ENCODE measurements at regions not wholly inside any gene's neighbourhood (a gene's known extent, or its start where the extent isn't known, plus 50 kb on each side); places are given as distances from the start of the nearest gene placed in this dataset.

- ChIA-PET POLR2A (no interaction called here), CTCF (no interaction called here), RAD21 (ENCODE audit: low non-redundant PET in 1 of 2, low total read pairs in 2 of 2, uncharacterized antibody in 2 of 2, unreplicated experiment in 2 of 2) (no interaction called here)
- Histone ChIP-seq H3K27ac (ENCODE audit: low read depth, low read length) (no peak overlapping the region), H3K9me2 (ENCODE audit: insufficient read depth) (no peaks in the 10 kb centered on the region), H3K4me1 (ENCODE audit: control insufficient read depth in 1 of 2, insufficient read depth in 2 of 2, low read length in 2 of 2) (no peaks in the 10 kb centered on the region), H3K36me3 (ENCODE audit: control insufficient read depth in 1 of 2, insufficient read depth in 2 of 2, low read length in 2 of 2) (no peaks in the 10 kb centered on the region), H3K4me2 (ENCODE audit: low read length) (no peak overlapping the region), H4K20me1 (ENCODE audit: insufficient read depth) (no peaks in the 10 kb centered on the region), H3K9me3 (ENCODE audit: control insufficient read depth in 1 of 2, insufficient read depth in 1 of 2, low read depth in 1 of 2, low read length in 2 of 2) (no peaks in the 10 kb centered on the region), H3K79me2 (ENCODE audit: insufficient read depth, low read length) (no peaks in the 10 kb centered on the region), H2AFZ (ENCODE audit: low read depth, low read length, poor library complexity, severe bottlenecking) (no peak overlapping the region), H3K27me3 (ENCODE audit: insufficient read depth, low read length) (peaks cover 22% of the 10 kb centered on the region), H3K4me3 (replicated peaks in 1 of 2; ENCODE audit: low read depth in 1 of 2, low read length in 2 of 2) (no peak overlapping the region), H3K9ac (ENCODE audit: low read length) (no peak overlapping the region)
- TF ChIP-seq EZH2phosphoT487 (IDR thresholded peaks at IDR 0.05; ENCODE audit: borderline replicate concordance) (no peak), FOSL1 (IDR thresholded peaks at IDR 0.05; ENCODE audit: low read depth) (no peak), ZBTB33 (IDR thresholded peaks at IDR 0.05; ENCODE audit: extremely low read depth, insufficient replicate concordance, low read length) (no peak), TCF7L2 (IDR thresholded peaks at IDR 0.05; ENCODE audit: borderline replicate concordance, extremely low read depth, insufficient read depth, insufficient read length) (no peak), ZNF274 (IDR thresholded peaks at IDR 0.05; ENCODE audit: low read depth, low read length) (no peak), RAD21 (IDR thresholded peaks at IDR 0.05; ENCODE audit: low read depth) (no peak), ELF1 (IDR thresholded peaks at IDR 0.05; ENCODE audit: borderline replicate concordance, low read depth) (no peak)
- TF ChIP-seq, protein P1, sequence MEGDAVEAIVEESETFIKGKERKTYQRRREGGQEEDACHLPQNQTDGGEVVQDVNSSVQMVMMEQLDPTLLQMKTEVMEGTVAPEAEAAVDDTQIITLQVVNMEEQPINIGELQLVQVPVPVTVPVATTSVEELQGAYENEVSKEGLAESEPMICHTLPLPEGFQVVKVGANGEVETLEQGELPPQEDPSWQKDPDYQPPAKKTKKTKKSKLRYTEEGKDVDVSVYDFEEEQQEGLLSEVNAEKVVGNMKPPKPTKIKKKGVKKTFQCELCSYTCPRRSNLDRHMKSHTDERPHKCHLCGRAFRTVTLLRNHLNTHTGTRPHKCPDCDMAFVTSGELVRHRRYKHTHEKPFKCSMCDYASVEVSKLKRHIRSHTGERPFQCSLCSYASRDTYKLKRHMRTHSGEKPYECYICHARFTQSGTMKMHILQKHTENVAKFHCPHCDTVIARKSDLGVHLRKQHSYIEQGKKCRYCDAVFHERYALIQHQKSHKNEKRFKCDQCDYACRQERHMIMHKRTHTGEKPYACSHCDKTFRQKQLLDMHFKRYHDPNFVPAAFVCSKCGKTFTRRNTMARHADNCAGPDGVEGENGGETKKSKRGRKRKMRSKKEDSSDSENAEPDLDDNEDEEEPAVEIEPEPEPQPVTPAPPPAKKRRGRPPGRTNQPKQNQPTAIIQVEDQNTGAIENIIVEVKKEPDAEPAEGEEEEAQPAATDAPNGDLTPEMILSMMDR (IDR thresholded peaks at IDR 0.05 in 2 of 3, conservative IDR thresholded peaks at IDR 0.05 in 1 of 3; ENCODE audit: borderline replicate concordance in 1 of 3, insufficient read depth in 1 of 3, low read depth in 2 of 3, low read length in 2 of 3), result no peak
- TF ChIP-seq, protein P2, sequence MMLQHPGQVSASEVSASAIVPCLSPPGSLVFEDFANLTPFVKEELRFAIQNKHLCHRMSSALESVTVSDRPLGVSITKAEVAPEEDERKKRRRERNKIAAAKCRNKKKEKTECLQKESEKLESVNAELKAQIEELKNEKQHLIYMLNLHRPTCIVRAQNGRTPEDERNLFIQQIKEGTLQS (IDR thresholded peaks at IDR 0.05), result no peak
- intact Hi-C loops (cut with micrococcal nuclease), result loop anchor here (10.0 kb wide), 1 partner anchor 829 kb away; no protein-coding TSS in a partner anchor
- BruUV-seq (replicated peaks), result no TSS peak
- DNase-seq (ENCODE audit: low read depth, low spot score) (no peak), ATAC-seq (no peak)
Measured at GRCh38 chr2:16763493-16763899, 97.9 kb upstream of the CYRIA start.

All from HCT116 (cell line).